Endothelial cell of umbilical vein (primary cell): ENCODE measurements at regions not wholly inside any gene's neighbourhood (a gene's known extent, or its start where the extent isn't known, plus 50 kb on each side); places are given as distances from the start of the nearest gene placed in this dataset.

Source experiments
- BruUV-seq: library from RNA; stranded (reverse); fragments of 400-500 nt; replicated peaks from 2 replicates; lab custom pipeline; 2021; lab: Mats Ljungman, UMichigan
- CTCF ChIA-PET: fragments of 300-600, 350-600 bp; sonication (Branson Sonifier 250); formaldehyde crosslinking; loops from one replicate; lab custom pipeline; 2021; ENCODE audit warnings: antibody characterized with exemption, inconsistent platforms; lab: Charles Lee
- POLR2A ChIA-PET: fragments of 300-600, 350-600 bp; sonication (Branson Sonifier 250); formaldehyde crosslinking; loops from one replicate; lab custom pipeline; 2021; ENCODE audit warnings: antibody characterized with exemption, inconsistent platforms; lab: Charles Lee
- DNase-seq: peaks from one replicate; pipeline ENCODE4 v3.0.0-alpha.2; 2011; ENCODE audit warnings: low read depth, low spot score
- FAIRE-seq: peaks from 2 replicates; lab custom pipeline; 2011; peaks lifted over from hg19 to GRCh38; lab: Jason Lieb, UNC
- H2AFZ ChIP-seq: 2 replicates; pipeline ENCODE4 v1.6.0; 2012; ENCODE audit warnings: low read depth, low read length, control low read depth, inconsistent platforms
- H3K27ac ChIP-seq: 2 replicates; pipeline ENCODE4 v1.5.1; 2011; ENCODE audit warnings: low read depth, mild to moderate bottlenecking, control low read depth, low read length, moderate library complexity; ENCODE audit not compliant: insufficient read depth
- H3K27me3 ChIP-seq, 2 experiments: 2 replicates each; pipeline versions ENCODE4 v1.6.0 to v1.6.1; 2011; ENCODE audit warnings: low read length in 2 of 2, mixed read lengths in 1 of 2; ENCODE audit not compliant: control insufficient read depth in 2 of 2, insufficient read depth in 2 of 2
- H3K36me3 ChIP-seq, 2 experiments: 2 replicates in 1 of 2; 3 replicates in 1 of 2; pipeline ENCODE4 v1.5.1; 2011; ENCODE audit warnings: low read length in 2 of 2, mild to moderate bottlenecking in 1 of 2, moderate library complexity in 1 of 2; ENCODE audit not compliant: control insufficient read depth in 2 of 2, insufficient read depth in 2 of 2; ENCODE audit errors: extremely low read depth in 1 of 2
- H3K4me1 ChIP-seq: 3 replicates; pipeline ENCODE4 v1.5.1; 2011; ENCODE audit warnings: mild to moderate bottlenecking, low read length; ENCODE audit not compliant: control insufficient read depth, insufficient read depth; ENCODE audit errors: extremely low read depth
- H3K4me2 ChIP-seq: 2 replicates; pipeline ENCODE4 v1.6.1; 2011; ENCODE audit warnings: low read length, control low read depth, mixed read lengths; ENCODE audit not compliant: insufficient read depth
- H3K4me3 ChIP-seq, 3 experiments: fragments of 200-600 bp in 1 of 3; sonication (generic), shearing (Covaris generic) in 1 of 3; replicated peaks in 1 of 3; 2 replicates each; pipeline ENCODE4 v1.5.1; 2011 to 2016; ENCODE audit warnings: control low read depth in 3 of 3, low read length in 3 of 3, mild to moderate bottlenecking in 2 of 3, inconsistent platforms in 1 of 3, low read depth in 1 of 3, moderate library complexity in 1 of 3; ENCODE audit not compliant: insufficient read depth in 1 of 3
- H3K79me2 ChIP-seq: 2 replicates; pipeline ENCODE4 v1.6.0; 2012; ENCODE audit warnings: low read length, inconsistent platforms; ENCODE audit not compliant: control insufficient read depth, insufficient read depth
- H3K9ac ChIP-seq: replicated peaks from 2 replicates; pipeline ENCODE3; 2011; ENCODE audit warnings: low read length, control low read depth; ENCODE audit not compliant: insufficient read depth; ENCODE audit errors: extremely low read depth
- H3K9me1 ChIP-seq: replicated peaks from 3 replicates; pipeline ENCODE4 v1.6.0; 2011; ENCODE audit warnings: mild to moderate bottlenecking, low read length; ENCODE audit not compliant: control insufficient read depth, insufficient read depth; ENCODE audit errors: extremely low read depth
- H3K9me3 ChIP-seq: replicated peaks from 2 replicates; pipeline ENCODE4 v1.5.1; 2012; ENCODE audit warnings: low read length, inconsistent platforms; ENCODE audit not compliant: control insufficient read depth, insufficient read depth
- H4K20me1 ChIP-seq: replicated peaks from 2 replicates; pipeline ENCODE3; 2011; ENCODE audit warnings: mild to moderate bottlenecking, low read length; ENCODE audit not compliant: control insufficient read depth, insufficient read depth; ENCODE audit errors: extremely low read depth
- EZH2 ChIP-seq: IDR thresholded peaks from 2 replicates; pipeline ENCODE4 v1.6.1; 2012; ENCODE audit warnings: borderline replicate concordance, low read depth, mild to moderate bottlenecking, moderate library complexity, low read length, inconsistent platforms; ENCODE audit not compliant: severe bottlenecking
- FOS ChIP-seq: IDR thresholded peaks from 2 replicates; pipeline ENCODE4 v1.6.1; 2011; ENCODE audit warnings: mild to moderate bottlenecking, low read length, moderate library complexity, borderline replicate concordance; ENCODE audit not compliant: insufficient read depth
- GATA2 ChIP-seq: IDR thresholded peaks from 2 replicates; pipeline ENCODE4 v1.7.0; 2011; ENCODE audit warnings: low read depth, mild to moderate bottlenecking, moderate library complexity, mixed read lengths, low read length; ENCODE audit not compliant: insufficient read length, insufficient read depth
- JUN ChIP-seq: IDR thresholded peaks from 2 replicates; pipeline ENCODE4 v1.6.1; 2011; ENCODE audit warnings: borderline replicate concordance, low read depth; ENCODE audit not compliant: insufficient read length, insufficient read depth
- MAX ChIP-seq: IDR thresholded peaks from 2 replicates; pipeline ENCODE4 v1.6.1; 2011; ENCODE audit not compliant: insufficient read depth, insufficient read length
- MYC ChIP-seq: IDR thresholded peaks from one replicate; pipeline ENCODE4 v1.6.1; 2011; ENCODE audit warnings: mild to moderate bottlenecking, low read depth, low read length
- POLR2A ChIP-seq: IDR thresholded peaks from 2 replicates; pipeline ENCODE4 v1.6.1; 2012; ENCODE audit warnings: low read depth, mild to moderate bottlenecking, control low read depth, low read length
- POLR2AphosphoS5 ChIP-seq: IDR thresholded peaks from 2 replicates; pipeline ENCODE4 v1.6.1; 2012; ENCODE audit warnings: low read depth, mild to moderate bottlenecking, control low read depth, low read length, moderate library complexity; ENCODE audit not compliant: insufficient read depth
- dilution Hi-C: fragments of 300-500 bp; cut with MboI; formaldehyde crosslinking; loops from one replicate; pipeline ENCODE4 v1.15.0; 2019; ENCODE audit warnings: low sequenced_read_pairs; ENCODE audit not compliant: extremely low pct_ligation_motif_present
- intact Hi-C: fragments of 100-400 bp; cut with micrococcal nuclease; formaldehyde crosslinking; loops from one replicate; pipeline ENCODE4 v1.10.0; 2022
- TF ChIP-seq, protein P1 (sequence below), 2 donors: IDR thresholded peaks; 1 replicate in 1 of 2; 2 replicates in 1 of 2; pipeline ENCODE4 v1.5.1; 2011; ENCODE audit warnings: low read length in 2 of 2, mild to moderate bottlenecking in 2 of 2, moderate library complexity in 2 of 2, control low read depth in 1 of 2, inconsistent platforms in 1 of 2, low read depth in 1 of 2; ENCODE audit not compliant: insufficient read depth in 1 of 2; ENCODE audit errors: extremely low read depth in 1 of 2

DNA sequence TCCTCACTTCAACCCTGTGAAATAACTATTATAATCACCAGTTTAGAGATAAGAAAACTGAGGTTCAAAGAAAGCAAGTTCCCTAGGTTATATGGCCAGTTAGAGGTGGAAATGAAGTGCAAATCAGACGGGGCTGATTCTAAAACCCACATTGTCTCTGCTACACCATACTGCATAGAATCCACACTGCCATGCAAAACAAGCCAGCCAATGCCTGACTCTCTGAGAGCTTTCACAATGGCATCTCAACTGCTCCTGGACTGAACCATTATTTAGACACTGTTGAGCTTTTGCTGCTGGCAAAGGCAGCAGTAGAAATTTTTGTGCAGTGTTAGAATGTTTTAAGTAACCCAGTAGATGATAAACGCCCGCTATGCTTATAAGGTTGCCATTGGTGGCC lies 195.2 kb upstream of the CNR1 start:
- intact Hi-C loops = no loop called here
- CTCF ChIA-PET = interaction anchor here (1.1 kb wide), 1 partner anchor 15 kb away, joined by 3 read pairs; no protein-coding TSS in a partner anchor
- no peak for DNase-seq
- Histone ChIP-seq H3K36me3 (no peaks in the 10 kb centered on the region), H3K9me1 (no peaks in the 10 kb centered on the region), H3K27ac (no peak overlapping the region), H2AFZ (no peak overlapping the region), H3K4me3 (no peak overlapping the region), H3K4me2 (no peak overlapping the region), H4K20me1 (no peaks in the 10 kb centered on the region), H3K9me3 (no peaks in the 10 kb centered on the region), H3K9ac (no peak overlapping the region), H3K79me2 (no peaks in the 10 kb centered on the region), H3K27me3 (no peaks in the 10 kb centered on the region), H3K4me1 (no peaks in the 10 kb centered on the region)
- dilution Hi-C loops = no loop called here
- BruUV-seq = no TSS peak
- FAIRE-seq = no peak
- TF ChIP-seq, protein P1, sequence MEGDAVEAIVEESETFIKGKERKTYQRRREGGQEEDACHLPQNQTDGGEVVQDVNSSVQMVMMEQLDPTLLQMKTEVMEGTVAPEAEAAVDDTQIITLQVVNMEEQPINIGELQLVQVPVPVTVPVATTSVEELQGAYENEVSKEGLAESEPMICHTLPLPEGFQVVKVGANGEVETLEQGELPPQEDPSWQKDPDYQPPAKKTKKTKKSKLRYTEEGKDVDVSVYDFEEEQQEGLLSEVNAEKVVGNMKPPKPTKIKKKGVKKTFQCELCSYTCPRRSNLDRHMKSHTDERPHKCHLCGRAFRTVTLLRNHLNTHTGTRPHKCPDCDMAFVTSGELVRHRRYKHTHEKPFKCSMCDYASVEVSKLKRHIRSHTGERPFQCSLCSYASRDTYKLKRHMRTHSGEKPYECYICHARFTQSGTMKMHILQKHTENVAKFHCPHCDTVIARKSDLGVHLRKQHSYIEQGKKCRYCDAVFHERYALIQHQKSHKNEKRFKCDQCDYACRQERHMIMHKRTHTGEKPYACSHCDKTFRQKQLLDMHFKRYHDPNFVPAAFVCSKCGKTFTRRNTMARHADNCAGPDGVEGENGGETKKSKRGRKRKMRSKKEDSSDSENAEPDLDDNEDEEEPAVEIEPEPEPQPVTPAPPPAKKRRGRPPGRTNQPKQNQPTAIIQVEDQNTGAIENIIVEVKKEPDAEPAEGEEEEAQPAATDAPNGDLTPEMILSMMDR (IDR thresholded peaks at IDR 0.05; ENCODE audit: extremely low read depth in 1 of 2, insufficient read depth in 1 of 2, low read depth in 1 of 2, low read length in 2 of 2) = no peak
- TF ChIP-seq FOS (no peak), JUN (no peak), GATA2 (no peak), POLR2A (no peak), POLR2AphosphoS5 (no peak), MAX (no peak), EZH2 (no peak), MYC (no peak)
- POLR2A ChIA-PET = no interaction called here
